Hepatocyte (in vitro differentiated cells): ENCODE measurements at regions not wholly inside any gene's neighbourhood (a gene's known extent, or its start where the extent isn't known, plus 50 kb on each side); places are given as distances from the start of the nearest gene placed in this dataset.

Source experiments
- CTCF ChIP-seq: fragments of 200-600 bp; sonication (generic); IDR thresholded peaks from 2 replicates; pipeline ENCODE4 v1.5.1; 2016; ENCODE audit warnings: antibody characterized with exemption, mild to moderate bottlenecking; ENCODE audit not compliant: poor library complexity
- EZH2phosphoT487 ChIP-seq: fragments of 200-600 bp; sonication (generic); IDR thresholded peaks from one replicate; pipeline ENCODE4 v1.6.1; 2018; ENCODE audit warnings: antibody characterized with exemption, mild to moderate bottlenecking, low read depth, moderate library complexity; ENCODE audit not compliant: unreplicated experiment, severe bottlenecking

GRCh38 chr9:13027879-13028278 is 251.6 kb downstream of the MPDZ start:
- TF ChIP-seq CTCF (no peak), EZH2phosphoT487 (no peak)
